Left lung (tissue), 4 donors: ENCODE measurements at regions not wholly inside any gene's neighbourhood (a gene's known extent, or its start where the extent isn't known, plus 50 kb on each side); places are given as distances from the start of the nearest gene placed in this dataset.

ENCODE experiments used
- ATAC-seq: fragments of 200-7000 bp; cut with Tn5 transposase; one replicate; pipeline ENCODE4 v1.9.1; 2020; ENCODE audit warnings: moderate library complexity
- DNase-seq, 4 donors: peaks; one replicate each; pipeline ENCODE4 v3.0.0-alpha.2; 2013 to 2020
- H3K27ac ChIP-seq, 2 donors: fragments of 200-600 bp; sonication (generic) in 1 of 2; one replicate each; pipeline versions ENCODE4 v1.5.0 to v1.8.0; 2020 to 2021
- H3K27me3 ChIP-seq, 2 donors: fragments of 200-600 bp; sonication (generic) in 1 of 2; one replicate each; pipeline versions ENCODE4 v1.5.0 to v1.8.0; 2020 to 2021
- H3K36me3 ChIP-seq, 2 donors: fragments of 200-600 bp; sonication (generic) in 1 of 2; one replicate each; pipeline versions ENCODE4 v1.5.0 to v1.8.0; 2020 to 2021
- H3K4me1 ChIP-seq, 2 donors: fragments of 200-600 bp; one replicate each; pipeline ENCODE4 v1.8.0; 2021
- H3K4me3 ChIP-seq, 2 donors: fragments of 200-600 bp; sonication (generic) in 1 of 2; one replicate each; pipeline versions ENCODE4 v1.5.0 to v1.8.0; 2020 to 2021; ENCODE audit warnings: mild to moderate bottlenecking in 1 of 2
- H3K9me3 ChIP-seq, 2 donors: fragments of 200-600 bp; sonication (generic) in 1 of 2; one replicate each; pipeline versions ENCODE4 v1.5.0 to v1.8.0; 2020 to 2021
- CTCF ChIP-seq, 2 donors: fragments of 200-600 bp; sonication (generic) in 1 of 2; IDR thresholded peaks; one replicate each; pipeline versions ENCODE4 v1.5.0 to v1.8.0; 2021; ENCODE audit warnings: antibody characterized with exemption in 2 of 2
- intact Hi-C, 2 donors: fragments of 100-400 bp; cut with DNase I; formaldehyde crosslinking; loops; one replicate each; pipeline versions ENCODE4 v1.11.2 to v1.14.2; 2022
- donor health status: DM: no; HTN: yes; CAD: no.
- donor health status: DM: no; HTN: no; CAD: no.

GRCh38 chr16:8183176-8184099, 406.9 kb downstream of the TMEM114 start:
- ATAC-seq, result no peak
- no peak for TF ChIP-seq CTCF (IDR thresholded peaks at IDR 0.05)
- Histone ChIP-seq H3K4me3 (no peak overlapping the region), H3K27ac (no peak overlapping the region), H3K4me1 (no peaks in the 10 kb centered on the region), H3K9me3 (peaks cover 0 to 2% of the 10 kb centered on the region in 2 donors), H3K36me3 (no peaks in the 10 kb centered on the region), H3K27me3 (no peaks in the 10 kb centered on the region)
- intact Hi-C loops, result no loop called here
- no peak for DNase-seq

GRCh38 chr16:8182761-8183160, 407.6 kb downstream of the TMEM114 start:
- DNase-seq (no peak), ATAC-seq (no peak)
- intact Hi-C loops, result no loop called here
- no peaks in the 10 kb centered on the region for H3K27me3 ChIP-seq
- H3K9me3 ChIP-seq, result peaks cover 0 to 2% of the 10 kb centered on the region in 2 donors
- no peak overlapping the region for H3K27ac ChIP-seq
- no peaks in the 10 kb centered on the region for H3K4me1 ChIP-seq
- no peaks in the 10 kb centered on the region for H3K36me3 ChIP-seq
- no peak overlapping the region for H3K4me3 ChIP-seq
- TF ChIP-seq CTCF (IDR thresholded peaks at IDR 0.05), result no peak

GRCh38 chr16:8179615-8180014, 410.7 kb downstream of the TMEM114 start:
- DNase-seq (peak in 1 of 4 donors; percentile 5), ATAC-seq (no peak)
- no peak overlapping the region for H3K4me3 ChIP-seq
- intact Hi-C loops, result no loop called here
- H3K9me3 ChIP-seq, result no peaks in the 10 kb centered on the region
- no peaks in the 10 kb centered on the region for H3K4me1 ChIP-seq
- H3K27ac ChIP-seq, result no peak overlapping the region
- no peaks in the 10 kb centered on the region for H3K36me3 ChIP-seq
- no peak for TF ChIP-seq CTCF (IDR thresholded peaks at IDR 0.05)
- no peaks in the 10 kb centered on the region for H3K27me3 ChIP-seq

- Histone ChIP-seq H3K9me3 (no peaks in the 10 kb centered on the region), H3K27ac (no peak overlapping the region), H3K4me1 (no peaks in the 10 kb centered on the region), H3K27me3 (no peaks in the 10 kb centered on the region), H3K4me3 (no peak overlapping the region), H3K36me3 (no peaks in the 10 kb centered on the region)
- ATAC-seq, result no peak
- no peak for DNase-seq
- no peak for TF ChIP-seq CTCF (IDR thresholded peaks at IDR 0.05)
- intact Hi-C loops, result no loop called here
These were observed 412.0 kb downstream of the TMEM114 start for GRCh38 chr16:8178271-8178670.

GRCh38 chr16:8175411-8175810, 414.9 kb downstream of the TMEM114 start:
- no peak overlapping the region for H3K27ac ChIP-seq
- no peak for ATAC-seq
- intact Hi-C loops, result no loop called here

More at GRCh38 chr16:8175411-8175810, 414.9 kb downstream of the TMEM114 start:
- no peaks in the 10 kb centered on the region for H3K9me3 ChIP-seq
- H3K4me1 ChIP-seq, result no peaks in the 10 kb centered on the region
- H3K36me3 ChIP-seq, result no peaks in the 10 kb centered on the region
- H3K27me3 ChIP-seq, result peaks cover 0 to 5% of the 10 kb centered on the region in 2 donors
- no peak for TF ChIP-seq CTCF (IDR thresholded peaks at IDR 0.05)
- H3K4me3 ChIP-seq, result no peak overlapping the region
- DNase-seq, result no peak
